Posterior cingulate gyrus (tissue), 11 donors: ENCODE measurements at regions not wholly inside any gene's neighbourhood (a gene's known extent, or its start where the extent isn't known, plus 50 kb on each side); places are given as distances from the start of the nearest gene placed in this dataset.
"Not testable (repeated sequence)": the region's sequence is repeated elsewhere in the genome, so short reads cannot be mapped to it uniquely, and the experiment has no call there.

Experiments used
- DNase-seq, 10 donors: peaks; one replicate each; pipeline versions ENCODE4 v3.0.0 to v3.0.0-alpha.2; 2020 to 2021; ENCODE audit warnings: mixed read lengths in 3 of 10
- intact Hi-C: fragments of 100-400 bp; cut with DNase I; formaldehyde crosslinking; loops from one replicate; pipeline ENCODE4 v1.15.1; 2023

- intact Hi-C loops, result no loop called here
Observed at GRCh38 chr2:11068079-11068741, 87.1 kb upstream of the SLC66A3 start.

GRCh38 chr2:11068856-11069526 is 86.3 kb upstream of the SLC66A3 start:
- DNase-seq, result peak in 1 of 10 donors; percentile 76

More at GRCh38 chr2:11068079-11068741, 87.1 kb upstream of the SLC66A3 start:
- DNase-seq, result no peak

GRCh38 chr2:11069566-11070185 is 85.6 kb upstream of the SLC66A3 start:
- intact Hi-C loops, result no loop called here
- peak in 1 of 10 donors; percentile 78 for DNase-seq

More at GRCh38 chr2:11068856-11069526, 86.3 kb upstream of the SLC66A3 start:
- intact Hi-C loops, result no loop called here

DNA sequence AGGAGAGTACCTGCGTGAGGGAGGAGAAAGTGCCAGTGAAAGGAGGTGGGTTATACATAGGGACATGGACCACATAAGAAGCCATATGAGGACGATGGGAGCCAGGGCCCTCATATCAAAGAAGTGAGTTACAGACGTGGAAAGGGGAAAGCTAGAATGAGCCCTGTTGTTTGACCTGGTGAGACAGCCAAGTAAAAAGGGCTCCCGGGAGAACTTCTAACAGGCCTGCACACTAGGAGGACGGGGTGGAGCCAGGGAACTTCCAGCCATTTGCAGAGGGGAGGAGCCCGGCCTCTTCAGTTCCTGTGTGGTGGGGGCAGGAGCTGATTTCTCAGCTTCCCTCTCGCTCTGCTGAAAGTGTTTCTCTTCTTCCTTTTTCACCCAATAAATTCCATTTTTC is 84.1 kb upstream of the SLC66A3 start:
- intact Hi-C loops, result no loop called here
- no peak for DNase-seq

DNA sequence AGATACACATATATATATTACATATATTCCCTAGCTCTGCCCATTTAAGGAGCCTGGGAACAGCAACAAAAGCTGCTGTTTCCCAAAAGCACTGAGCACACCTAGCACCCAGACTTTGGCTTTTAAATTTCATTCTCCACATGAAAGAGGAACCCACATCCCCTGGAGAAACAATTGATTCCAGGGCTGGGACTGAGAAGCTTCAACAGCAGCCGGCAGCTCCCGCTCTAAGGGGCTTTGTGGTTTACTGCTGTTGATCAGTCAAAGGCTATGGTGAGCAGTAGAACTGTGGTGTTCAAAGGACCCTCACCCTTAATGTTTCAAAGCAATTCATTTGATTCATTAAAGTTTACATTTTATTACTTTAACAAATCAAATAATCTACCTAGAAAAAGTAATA is 83.3 kb upstream of the SLC66A3 start:
- intact Hi-C loops, result no loop called here

GRCh38 chr2:11072550-11072949 is 82.7 kb upstream of the SLC66A3 start:
- DNase-seq, result no peak
- intact Hi-C loops, result no loop called here

More for the DNA sequence above, 83.3 kb upstream of the SLC66A3 start:
- no peak for DNase-seq

- DNase-seq, result no peak
- intact Hi-C loops, result no loop called here
Observed at GRCh38 chr2:11073251-11073650, 82.0 kb upstream of the SLC66A3 start.

- DNase-seq, result no peak
- intact Hi-C loops, result no loop called here
Observed at GRCh38 chr2:11073776-11074175, 81.5 kb upstream of the SLC66A3 start.

- intact Hi-C loops, result no loop called here
- no peak for DNase-seq
Observed at GRCh38 chr2:11074246-11074820, 80.9 kb upstream of the SLC66A3 start.

- intact Hi-C loops, result no loop called here
- DNase-seq, result no peak
Observed at GRCh38 chr2:11075221-11075620, 80.0 kb upstream of the SLC66A3 start.

- intact Hi-C loops, result no loop called here
- DNase-seq, result no peak
Observed at GRCh38 chr2:11077411-11077810, 77.9 kb upstream of the SLC66A3 start.

GRCh38 chr2:11079136-11079824 is 76.0 kb upstream of the SLC66A3 start:
- no peak for DNase-seq
- intact Hi-C loops, result no loop called here

- intact Hi-C loops, result no loop called here
- DNase-seq, result peak in 3 of 10 donors; percentile 17 to 85 (median 31)
Observed at GRCh38 chr2:11080253-11081115, 74.8 kb upstream of the SLC66A3 start.

DNA sequence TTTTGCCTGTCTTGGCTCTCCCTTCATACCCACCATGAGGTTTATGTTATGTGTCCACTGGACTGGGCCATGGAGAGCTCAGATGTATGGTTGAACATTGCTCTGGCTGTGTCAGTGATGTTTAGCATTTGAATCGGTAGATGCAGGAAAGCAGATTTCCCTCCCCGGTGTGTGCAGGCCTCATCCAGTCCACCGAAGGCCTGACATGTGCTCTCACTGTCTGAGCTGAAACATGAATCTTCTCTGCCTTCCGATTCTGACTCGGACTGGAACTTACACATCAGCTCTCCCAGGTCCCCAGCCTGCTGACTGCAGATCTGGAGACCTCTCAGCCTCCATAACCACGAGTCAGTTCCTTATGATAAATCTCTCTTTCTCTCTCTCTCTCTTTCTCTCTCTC is 72.4 kb upstream of the SLC66A3 start:
- DNase-seq, result no peak
- intact Hi-C loops, result no loop called here

- intact Hi-C loops, DNase-seq: not testable (repeated sequence)
Observed at GRCh38 chr2:11088821-11089220, 66.4 kb upstream of the SLC66A3 start.

DNA sequence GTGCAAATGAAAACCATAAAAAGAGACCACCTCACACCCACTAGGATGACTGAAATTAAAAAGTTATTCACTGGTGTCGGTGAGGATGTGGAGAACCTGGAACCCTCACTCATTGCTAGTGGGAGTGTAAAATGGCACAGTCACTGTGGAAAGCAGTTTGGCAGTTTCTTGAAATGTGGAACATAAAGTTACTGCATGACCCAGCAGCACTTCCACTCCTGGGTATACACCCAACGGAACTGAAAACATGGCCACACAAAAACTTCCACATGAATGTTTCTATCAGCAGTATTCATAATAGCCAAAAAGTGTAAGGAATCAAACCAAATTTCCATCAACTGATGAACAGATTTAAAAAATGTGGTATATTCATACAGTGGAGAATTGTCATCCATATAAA is 65.1 kb upstream of the SLC66A3 start:
- intact Hi-C loops, result no loop called here
- no peak for DNase-seq

DNA sequence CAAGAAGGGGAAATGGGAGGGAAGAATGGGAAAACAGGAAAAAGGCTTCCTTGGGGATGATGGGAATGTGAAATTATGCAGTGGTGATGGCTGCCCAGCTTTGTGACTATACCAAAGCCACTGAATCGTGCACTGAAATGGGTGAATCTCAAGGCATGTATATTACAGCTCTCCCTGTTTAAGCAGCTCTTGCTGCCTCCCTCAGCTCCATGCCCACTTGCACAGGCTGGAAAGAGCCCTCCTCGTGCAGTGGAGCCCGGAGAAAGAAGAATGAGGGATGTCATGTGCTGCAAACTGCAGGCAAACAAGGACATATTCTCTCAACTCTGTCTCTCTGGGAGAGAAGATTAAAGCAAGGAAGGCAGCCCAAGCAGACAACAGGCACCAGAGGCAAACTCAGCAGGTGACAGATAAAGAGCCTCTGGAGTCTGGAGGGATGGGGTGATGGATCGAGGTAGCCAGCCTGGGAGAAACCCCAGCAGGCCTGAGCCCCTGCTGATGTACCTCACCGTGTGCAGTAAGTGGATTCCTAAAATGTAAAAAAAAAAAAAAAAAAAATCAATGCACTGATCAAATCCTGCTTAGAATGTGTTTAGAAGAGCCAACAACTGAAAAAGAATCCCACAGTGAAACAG is 62.4 kb upstream of the SLC66A3 start:
- no peak for DNase-seq
- intact Hi-C loops, result no loop called here

DNA sequence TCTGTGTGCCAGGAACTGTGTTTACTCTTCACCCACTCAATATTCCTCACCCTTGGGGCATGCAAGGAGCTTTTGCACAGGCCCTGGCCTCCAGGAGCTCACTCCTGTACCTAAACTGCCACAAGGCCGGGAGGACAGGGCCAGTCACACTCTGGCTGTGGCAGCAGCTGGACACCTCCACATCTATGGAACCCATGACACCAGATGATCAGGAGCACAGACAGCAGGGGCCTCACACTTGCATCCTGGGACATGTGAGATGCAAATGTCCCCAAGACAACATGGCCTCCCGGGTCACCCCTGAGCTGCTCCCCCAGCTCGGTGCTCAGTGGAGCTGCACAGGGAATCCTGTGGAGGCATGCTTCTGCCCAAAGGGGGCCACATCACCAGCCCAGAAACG is 61.8 kb upstream of the SLC66A3 start:
- DNase-seq, result no peak
- intact Hi-C loops, result no loop called here

DNA sequence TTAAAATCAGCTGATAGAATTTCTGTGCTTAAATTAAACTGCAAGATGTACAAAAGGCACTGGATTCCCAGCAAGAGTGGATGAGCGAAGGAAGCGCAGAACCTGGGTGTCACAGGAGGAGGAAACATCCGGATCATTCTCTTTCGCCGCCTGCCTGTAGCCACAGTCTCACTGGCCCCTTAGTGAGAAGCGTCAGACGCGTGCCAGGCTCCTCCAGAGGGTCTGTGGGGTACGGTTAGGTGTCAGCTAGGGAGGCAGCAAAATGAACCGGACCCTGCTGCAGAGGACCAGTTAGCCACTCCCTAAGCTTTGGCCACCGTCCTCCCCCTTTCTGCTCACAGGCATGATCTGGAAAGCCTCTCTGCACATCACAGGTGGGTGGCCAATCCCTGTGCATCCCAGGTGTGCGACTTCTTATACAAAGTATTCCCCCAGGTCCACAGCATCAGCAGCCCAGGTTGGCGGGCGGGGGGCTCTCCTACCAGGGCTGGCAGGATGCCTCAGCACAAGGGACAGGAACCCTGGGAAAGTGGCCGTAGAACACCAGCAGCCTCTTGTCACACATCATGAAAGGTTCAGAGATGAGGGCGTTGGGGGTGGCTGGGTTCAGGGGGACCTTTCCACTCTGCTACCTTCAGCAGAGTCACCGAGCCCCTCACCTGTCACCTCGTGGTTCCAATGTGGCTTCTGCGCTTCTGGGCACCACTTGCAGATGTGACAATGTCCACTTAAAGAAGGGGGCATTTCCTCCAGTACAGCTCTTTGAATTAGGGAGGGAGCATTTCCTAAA is 61.1 kb upstream of the SLC66A3 start:
- intact Hi-C loops, result no loop called here

More for the DNA sequence above, 61.1 kb upstream of the SLC66A3 start:
- DNase-seq, result no peak
